Medulla oblongata (tissue), 1 donor: ENCODE measurements at regions not wholly inside any gene's neighbourhood (a gene's known extent, or its start where the extent isn't known, plus 50 kb on each side); places are given as distances from the start of the nearest gene placed in this dataset.
"Not testable (repeated sequence)": the region's sequence is repeated elsewhere in the genome, so short reads cannot be mapped to it uniquely, and the experiment has no call there.

Experiments used
- DNase-seq: peaks from one replicate; pipeline ENCODE4 v3.0.0-alpha.2; 2015; ENCODE audit errors: extremely low spot score

DNA sequence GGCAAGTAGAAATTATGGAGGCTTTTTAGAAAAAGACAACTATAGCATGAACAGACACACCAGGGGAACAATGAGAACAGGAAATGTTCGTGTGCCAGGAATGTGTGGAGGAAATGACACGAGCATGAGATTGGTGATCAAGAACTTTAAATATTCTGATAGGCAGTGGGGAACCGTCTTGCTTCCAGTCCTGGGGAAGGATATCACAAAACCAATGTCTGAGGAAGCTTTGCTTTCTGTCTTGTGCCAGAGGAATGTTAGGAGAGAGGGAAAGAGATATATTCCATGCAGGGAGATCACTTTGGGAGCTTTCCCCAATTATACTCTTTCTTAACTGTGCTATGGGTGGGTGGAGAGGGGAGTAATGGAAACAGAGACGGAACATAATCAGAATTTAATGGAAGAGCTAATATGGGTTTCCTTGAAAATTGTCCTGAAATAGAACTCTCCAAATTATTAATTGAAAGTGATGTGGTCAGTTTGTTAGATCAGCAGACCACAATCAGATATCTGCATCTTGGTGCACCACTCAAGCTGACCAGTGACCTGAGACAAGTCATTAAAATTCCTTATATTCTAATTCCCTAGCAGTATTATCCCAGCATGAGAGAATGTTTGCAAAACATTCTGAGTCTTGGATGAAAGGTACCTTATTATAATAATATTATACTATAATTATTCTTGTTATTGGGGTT, 178.2 kb downstream of the SOX4 start:
- no peak for DNase-seq

DNA sequence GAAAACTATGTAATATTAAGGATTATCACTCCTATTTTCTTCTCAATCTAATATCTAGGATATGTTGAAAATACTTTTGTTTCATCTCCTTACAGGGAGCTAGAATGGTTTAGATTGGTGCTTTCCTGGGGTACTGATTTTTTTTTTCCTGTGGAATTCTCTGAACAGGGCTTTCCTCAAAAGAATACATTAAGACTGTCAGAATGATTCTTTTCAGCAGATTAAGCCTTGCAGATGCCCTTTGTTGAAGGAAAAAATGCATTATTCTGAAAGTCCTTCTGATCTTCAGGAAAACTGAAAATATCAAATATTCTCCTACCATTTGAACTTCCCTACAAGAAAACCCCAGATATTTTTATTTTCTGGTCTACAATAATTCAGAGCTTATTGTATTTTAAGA, 178.9 kb downstream of the SOX4 start:
- no peak for DNase-seq

DNA sequence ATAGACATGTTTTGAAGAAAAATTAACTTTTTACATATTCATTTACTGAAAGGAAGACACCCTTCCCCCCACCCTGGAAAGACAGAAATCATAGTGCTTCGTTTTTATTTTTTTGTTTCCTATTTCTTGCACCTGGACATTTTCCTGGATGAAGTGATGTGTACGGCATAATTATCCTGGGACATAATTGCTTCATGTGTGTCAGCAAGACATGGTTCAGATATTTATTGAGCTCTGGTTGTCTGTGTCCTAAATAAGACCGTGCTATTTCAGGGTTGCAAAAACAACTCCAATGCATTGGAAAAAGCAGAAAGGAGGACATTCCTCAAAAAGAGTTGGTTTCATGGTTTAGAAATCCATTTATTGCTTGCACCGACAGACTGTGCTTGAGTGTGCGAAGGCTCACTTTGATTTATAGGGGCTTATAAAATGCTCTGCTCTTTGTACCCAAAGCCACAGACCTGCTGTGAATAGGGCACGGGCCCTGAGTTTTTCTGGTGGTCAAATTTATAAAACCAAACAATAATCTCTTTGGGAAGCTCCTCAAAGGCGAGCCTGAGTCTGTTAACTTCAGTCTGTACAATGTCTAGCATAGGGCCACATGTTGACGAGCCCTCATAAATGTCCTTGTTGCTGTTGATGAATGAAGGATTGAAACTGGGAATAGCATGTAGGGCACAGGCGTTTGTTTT, 179.5 kb downstream of the SOX4 start:
- DNase-seq, result no peak

DNA sequence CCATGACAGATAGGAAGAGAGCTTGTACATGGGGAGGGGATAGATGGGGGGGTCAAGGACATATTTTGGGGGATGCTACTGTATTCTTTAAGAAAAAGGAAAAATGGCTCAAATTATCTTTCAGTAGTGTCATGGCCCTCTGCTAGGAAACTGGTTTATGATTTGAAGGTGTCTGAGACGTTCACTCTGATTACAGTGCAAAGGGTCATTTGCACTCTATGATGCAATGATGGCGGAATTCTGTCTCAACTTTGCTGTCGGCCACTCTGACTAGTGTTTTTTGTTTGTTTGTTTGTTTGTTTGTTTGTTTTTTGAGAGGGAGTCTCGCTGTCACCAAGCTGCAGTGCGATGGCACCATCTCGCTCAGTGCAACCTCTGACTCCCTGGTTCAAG, 180.0 kb downstream of the SOX4 start:
- DNase-seq, result no peak

DNA sequence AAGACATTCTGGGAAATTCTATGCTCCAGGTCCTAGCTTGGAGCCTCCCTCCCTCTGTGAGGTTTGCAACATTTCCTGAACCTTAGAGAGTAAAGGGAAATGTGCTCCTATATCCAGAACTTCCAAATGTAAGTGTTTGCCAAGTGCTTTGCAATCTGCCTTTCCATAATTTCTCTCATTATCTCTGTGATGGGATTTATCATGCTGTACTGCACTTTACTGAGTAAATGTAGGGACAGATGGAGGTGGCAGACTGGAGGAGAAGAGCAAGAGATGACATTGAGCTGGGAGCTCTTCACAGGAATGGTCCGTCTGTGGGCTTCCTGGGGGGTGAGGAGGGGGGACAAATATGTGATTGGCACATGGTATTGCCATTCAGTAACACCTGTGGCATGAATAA, 184.3 kb downstream of the SOX4 start:
- no peak for DNase-seq

DNA sequence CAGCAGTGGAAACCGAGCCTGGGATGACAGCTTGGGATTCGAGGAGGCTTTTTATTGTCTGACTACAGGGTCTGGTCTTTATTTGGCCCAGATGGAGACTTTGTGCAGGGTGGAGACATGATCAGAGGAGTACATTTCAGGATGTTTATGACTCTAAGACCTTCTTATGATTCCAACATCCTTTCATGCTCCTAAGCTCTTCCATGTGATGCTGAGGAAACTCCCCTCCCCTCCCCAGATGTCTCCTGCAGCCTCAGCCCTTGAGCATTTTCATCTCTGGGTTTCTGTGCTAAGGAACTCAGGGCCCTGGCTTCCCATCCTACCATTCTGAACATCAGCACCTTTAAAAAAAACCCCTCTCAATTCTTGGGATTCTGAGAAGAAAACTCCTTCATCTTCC, 186.6 kb downstream of the SOX4 start:
- DNase-seq, result no peak

DNA sequence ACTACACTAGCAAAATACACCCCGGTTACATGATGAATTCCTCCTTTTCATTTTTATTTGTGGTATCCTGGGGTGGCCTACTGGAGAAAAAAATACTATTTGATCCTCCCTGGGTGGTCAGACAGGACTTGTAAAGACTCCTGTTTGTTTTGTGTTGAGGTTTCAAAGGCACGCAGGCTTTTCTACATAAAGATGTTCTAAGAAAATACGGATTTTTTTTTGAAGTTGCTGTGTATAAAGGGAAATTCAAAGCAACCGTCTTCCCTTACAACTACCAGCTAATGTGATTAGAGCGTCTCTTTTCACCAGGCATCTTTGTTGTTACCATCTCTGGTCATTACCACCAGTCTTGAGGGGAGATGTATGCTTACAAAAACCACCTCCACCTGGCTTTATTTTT, 187.1 kb downstream of the SOX4 start:
- DNase-seq, result no peak

DNA sequence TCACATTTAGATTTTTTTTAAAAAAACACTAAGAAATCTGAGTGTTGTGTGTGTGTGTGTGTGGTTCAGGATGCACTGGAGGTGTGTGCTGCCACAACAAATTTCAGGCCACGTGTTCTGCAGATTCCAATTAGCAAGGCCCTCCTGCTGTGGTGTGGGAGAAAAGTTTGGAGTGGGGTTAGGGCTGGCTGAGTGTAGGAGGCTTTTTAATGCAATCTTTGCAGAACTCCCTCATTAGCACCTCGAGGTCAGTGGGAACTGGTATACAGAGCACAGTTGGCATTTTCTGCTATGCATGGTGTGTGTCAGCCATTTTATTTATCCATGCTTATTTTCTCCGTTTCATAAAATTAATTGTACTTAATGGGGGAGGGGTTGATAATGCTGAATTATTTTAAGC, 187.6 kb downstream of the SOX4 start:
- DNase-seq, result no peak

DNA sequence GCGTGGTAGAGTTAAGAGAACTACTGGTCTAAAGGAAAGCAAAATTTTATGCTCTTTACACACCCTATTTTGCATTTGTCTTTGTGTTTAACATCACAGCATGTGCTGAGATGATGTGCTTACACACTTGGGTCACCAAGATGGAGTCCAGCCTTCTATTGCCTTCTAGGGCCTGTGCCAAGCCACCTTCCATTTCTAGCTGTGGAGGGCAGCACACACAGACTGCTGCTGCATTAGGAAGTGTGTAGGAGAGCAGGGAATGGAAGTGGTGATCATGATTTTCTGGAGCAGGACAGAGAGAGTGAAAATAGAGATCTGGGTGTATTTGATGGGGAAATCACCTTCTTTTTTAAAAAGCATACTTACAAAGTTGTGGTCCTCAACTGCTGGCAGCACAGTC, 191.6 kb downstream of the SOX4 start:
- DNase-seq, result no peak

DNA sequence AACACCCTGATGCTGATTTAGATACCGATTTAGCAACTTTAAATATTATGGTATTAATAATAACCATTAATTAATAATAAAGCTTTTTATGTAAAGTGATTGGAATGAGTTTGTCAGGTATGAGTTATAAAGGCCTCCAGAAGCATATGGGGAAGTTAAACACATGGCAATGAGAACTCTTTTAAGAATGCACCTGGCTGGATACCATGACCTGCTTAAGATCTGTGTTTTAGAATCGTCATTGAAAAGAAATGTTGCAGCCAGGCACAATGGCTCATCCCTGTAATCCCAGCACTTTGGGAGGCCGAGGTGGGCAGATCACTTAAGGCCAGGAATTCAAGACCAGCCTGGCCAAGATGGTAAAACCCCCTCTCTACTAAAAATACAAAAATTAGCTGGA, 197.5 kb downstream of the SOX4 start:
- no peak for DNase-seq

DNA sequence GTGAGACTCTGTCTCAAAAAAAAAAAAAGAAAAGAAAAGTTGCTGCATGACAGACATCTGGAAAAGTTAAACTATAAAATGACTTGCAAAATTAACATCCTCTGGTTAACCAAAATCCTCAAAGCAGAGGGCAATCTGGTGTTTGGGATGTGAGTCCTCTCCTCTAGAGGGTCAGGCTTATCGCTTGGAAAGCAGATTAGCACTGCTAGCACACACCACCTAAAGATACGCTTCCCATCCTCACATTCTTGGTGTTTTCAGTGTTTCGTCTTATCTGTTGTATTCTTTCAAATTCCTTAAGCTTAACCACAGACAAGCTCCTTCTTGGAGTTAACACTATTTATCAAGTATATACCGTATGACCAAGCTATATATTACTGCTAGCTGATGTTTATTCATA, 198.0 kb downstream of the SOX4 start:
- DNase-seq, result no peak

DNA sequence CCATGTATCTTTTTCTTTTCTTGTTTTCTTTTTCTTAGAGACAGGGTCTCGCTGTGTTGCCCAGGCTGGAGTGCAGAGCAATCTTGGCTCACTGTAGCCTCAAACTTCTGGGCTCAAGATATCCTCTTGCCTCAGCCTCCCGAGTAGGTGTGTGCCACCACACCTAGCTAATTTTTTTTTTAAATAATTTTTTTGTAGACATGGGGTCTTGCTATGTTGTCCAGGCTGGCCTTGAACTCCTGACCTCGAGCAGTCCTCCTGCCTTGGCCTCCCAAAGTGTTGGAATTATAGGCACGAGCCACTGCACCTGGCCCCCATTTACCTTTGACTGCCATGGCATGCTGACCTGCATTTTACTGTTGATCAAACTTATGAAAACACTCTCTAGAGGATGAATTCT, 198.6 kb downstream of the SOX4 start:
- no peak for DNase-seq

DNA sequence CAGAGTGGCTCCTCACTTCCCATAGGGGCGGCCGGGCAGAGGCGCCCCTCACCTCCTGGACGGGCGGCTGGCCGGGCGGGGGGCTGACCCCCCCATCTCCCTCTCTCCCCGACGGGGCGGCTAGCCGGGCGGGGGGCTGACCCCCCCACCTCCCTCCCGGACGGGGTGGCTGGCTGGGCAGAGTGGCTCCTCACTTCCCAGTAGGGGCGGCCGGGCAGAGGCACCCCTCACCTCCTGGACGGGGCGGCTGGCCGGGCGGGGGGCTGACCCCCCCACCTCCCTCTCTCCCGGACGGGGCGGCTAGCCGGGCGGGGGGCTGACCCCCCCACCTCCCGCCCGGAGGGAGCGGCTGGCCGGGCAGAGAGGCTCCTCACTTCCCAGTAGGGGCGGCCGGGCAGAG, 203.4 kb downstream of the SOX4 start:
- DNase-seq, result not testable (repeated sequence)

DNA sequence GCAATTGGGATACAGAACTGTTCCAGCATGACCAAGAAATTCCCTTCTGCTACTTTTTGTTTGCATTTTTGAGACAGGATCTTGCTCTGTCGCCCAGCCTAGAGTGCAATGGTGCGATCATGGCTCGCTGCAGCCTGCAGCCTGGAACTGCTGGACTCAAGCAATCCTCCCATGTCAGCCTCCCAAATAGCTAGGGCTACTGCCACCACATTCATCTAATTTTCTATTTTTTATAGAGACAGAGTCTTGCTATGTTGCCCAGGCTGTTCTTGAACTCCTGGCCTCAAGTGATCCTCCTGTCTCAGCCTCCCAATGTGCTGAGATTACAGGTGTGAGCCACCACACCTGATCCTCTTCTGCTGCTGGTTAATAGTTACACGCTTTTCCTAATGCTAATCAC, 204.9 kb downstream of the SOX4 start:
- no peak for DNase-seq

DNA sequence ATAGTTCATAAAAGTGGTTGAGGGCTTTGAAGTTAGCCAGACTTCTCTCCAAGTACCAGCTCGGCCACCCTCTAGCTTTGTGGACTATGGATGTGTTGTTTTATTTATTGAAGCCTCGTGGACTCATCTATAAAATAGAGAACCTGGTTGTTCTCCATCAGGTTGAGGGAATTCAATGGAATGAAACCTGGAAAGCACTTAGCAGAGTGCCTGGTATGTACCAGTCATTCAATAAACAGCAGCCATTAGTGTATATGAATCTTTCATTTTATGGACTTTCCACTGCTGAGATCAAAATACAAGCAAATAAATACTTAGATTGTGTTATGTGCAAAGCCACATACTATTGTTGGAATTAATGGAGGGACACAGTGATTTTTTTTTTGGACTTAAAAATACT, 206.8 kb downstream of the SOX4 start:
- DNase-seq, result no peak

DNA sequence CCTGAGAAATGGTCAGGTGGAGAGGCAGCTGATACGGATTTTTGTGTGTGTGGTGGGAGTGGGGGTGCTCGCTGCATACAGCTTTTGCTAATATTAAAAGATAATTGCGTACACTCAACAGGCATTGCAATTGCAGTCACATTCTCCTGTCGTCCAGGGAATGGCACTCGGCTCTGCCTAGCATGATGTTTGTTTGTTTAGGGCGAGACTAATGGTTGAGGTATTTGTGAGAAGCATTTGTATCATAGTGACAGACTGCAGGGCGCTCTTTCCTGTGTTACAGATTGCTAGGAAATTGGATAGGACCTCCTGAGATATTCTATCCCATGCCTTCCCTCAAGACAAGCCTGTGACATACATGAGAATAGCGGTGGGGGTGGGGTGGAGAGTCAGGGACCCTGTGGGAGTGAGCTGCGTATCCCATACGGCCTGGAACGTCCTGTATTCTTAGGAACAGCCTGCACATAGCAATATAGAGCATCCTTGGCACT, 207.4 kb downstream of the SOX4 start:
- no peak for DNase-seq

DNA sequence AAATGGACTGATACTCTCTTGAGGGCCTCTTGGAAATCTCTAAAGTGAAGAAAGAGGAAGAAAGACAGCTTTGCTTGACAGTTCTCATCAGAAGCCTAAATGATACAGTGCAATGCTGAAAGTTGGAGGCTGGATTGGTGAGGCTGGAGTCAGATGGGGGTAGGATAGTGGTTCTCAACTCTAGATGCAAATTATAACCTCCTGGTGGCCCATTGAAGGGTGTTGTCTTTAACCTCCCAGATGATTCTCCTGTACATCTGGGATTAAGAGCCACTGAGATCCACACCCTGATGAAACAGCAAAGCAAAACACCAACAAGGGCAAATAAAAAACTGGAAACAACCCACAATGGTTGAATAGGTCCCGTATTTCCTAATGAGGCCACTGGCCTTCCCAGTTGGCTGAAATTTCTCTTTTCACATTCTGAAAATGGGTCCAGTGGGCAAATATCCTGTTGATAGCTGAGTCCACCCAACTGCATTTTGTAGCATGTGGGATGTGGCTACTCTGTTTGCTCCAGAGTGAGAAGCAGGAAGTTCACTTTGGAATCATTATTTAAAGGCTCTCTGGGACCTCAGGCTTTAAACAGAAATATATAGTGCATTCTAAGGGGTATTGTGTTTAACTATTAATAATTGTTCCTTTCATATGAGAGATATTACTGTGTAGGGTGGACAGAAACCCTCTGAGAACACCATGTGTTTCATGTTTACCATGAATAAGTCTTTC, 208.1 kb downstream of the SOX4 start:
- DNase-seq, result no peak

DNA sequence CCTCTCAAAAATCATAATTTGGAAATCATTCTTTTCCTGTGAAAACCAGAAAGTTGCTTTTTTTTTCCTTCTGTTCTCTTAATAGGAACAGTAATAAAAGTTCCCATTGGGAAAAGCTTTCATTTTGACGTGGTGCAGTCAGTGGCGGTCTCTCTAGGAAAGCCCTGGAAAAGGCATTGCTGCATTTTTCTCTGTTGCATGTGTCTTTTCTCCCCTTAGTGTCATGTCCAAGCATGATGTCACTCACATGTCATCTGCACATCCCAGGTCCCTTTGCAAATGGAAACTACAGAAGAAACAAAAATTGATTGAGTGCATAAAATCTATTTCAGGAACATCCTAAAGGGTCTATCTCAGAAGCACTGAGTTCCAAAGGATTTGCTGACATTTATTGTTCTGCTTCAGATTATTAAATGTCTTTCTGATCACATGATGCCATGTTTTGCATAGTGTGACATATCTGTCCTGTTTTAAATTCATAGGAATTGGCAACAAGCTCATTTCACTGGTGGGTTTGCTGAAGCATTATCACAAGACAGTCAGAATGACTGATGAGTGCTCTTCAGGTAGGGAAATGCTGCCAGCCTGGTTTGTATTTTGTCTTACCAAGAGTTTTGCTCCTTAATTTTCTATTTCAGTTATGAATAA, 208.7 kb downstream of the SOX4 start:
- no peak for DNase-seq

DNA sequence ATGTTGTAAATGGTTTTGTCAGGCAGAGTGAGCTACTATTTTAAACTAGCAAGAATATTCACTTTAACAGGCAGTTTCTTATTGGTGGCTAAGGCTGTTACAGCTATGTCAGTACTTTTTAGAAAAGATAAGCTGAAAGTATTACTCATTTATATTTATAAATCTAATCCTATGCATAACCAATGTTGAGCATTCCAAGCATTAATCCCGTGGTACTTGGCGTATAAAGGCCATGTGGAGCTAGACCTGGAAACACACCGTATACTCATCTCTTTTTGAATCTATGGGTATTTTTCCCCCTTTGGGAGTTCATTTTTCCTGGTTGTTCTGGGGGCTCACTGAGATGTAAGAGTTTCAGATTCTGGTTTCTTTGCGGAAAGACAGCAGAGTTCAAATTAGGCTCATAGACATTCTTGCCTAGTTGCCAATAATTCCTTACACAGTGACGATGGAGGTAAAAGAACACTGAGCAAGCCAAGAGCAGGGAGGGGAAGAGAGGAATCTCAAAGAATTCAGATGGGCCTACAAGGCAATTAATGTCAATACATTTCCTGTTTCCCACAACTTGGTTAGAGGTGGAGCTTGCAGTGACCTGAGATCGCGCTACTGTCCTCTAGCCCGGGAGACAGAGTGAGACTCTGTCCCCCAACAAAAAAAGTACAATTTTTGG, 211.5 kb downstream of the SOX4 start:
- DNase-seq, result no peak

DNA sequence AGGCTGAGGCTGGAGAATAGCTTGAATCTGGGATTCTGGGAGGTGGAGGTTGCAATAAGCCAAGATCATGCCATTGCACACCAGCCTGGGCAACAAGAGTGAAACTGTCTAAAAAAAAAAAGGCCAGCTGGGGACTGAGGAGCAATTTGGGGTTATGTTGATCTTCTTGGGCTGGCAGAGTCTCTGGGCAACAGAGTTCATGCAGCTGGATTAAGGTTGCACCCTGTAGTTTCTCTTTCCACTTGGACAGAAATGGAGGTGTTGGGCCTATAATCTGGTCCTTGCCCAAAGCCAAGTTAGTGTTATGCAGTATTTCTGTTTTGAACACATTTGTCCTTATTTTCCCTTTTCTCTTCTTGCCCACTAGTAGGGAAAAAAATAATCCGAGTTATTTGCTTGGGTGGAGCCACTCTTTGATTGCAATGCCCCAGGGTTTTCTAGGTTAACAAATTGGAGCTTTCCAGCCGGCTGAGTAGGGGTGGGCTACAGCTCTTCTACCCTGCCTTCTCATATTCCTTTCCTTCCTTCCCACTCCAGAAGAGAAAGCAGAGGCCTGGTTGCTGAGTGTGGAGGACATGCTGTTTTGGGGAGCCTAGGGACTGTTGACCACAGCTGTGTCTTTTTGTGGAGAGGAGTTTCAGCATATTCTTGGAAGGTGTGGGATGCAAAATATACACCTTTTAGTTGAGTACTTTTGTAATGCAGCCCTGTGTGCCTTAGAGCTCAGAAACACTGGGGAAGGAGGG, 213.9 kb downstream of the SOX4 start:
- DNase-seq, result no peak

DNA sequence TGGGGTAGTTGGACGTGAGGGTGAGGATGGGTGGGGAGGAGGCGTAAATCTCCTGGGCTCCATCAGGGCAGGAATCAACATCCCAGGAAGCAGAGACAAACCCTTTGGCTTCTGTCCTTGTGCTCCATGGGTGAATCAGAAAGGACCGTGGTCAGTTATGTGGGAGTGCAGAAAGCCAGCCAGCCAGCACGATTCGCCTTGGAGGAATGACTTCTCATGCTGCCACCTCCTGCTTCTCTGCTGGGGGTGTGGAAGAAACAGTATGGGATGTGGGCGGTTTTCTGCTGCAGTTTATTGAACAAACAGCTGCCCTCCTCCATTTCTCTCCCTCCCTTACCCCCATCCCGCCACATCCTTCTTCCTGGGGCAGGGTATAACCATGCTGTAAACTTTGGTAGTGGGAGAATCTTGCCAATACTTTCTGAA, 214.5 kb downstream of the SOX4 start:
- DNase-seq, result no peak
